Left forelimb (tissue), 1 donor: ENCODE measurements at regions not wholly inside any gene's neighbourhood (a gene's known extent, or its start where the extent isn't known, plus 50 kb on each side); places are given as distances from the start of the nearest gene placed in this dataset.

Experiments
- DNase-seq: peaks from one replicate; pipeline ENCODE4 v3.0.0-alpha.2; 2018; ENCODE audit warnings: low spot score

DNA sequence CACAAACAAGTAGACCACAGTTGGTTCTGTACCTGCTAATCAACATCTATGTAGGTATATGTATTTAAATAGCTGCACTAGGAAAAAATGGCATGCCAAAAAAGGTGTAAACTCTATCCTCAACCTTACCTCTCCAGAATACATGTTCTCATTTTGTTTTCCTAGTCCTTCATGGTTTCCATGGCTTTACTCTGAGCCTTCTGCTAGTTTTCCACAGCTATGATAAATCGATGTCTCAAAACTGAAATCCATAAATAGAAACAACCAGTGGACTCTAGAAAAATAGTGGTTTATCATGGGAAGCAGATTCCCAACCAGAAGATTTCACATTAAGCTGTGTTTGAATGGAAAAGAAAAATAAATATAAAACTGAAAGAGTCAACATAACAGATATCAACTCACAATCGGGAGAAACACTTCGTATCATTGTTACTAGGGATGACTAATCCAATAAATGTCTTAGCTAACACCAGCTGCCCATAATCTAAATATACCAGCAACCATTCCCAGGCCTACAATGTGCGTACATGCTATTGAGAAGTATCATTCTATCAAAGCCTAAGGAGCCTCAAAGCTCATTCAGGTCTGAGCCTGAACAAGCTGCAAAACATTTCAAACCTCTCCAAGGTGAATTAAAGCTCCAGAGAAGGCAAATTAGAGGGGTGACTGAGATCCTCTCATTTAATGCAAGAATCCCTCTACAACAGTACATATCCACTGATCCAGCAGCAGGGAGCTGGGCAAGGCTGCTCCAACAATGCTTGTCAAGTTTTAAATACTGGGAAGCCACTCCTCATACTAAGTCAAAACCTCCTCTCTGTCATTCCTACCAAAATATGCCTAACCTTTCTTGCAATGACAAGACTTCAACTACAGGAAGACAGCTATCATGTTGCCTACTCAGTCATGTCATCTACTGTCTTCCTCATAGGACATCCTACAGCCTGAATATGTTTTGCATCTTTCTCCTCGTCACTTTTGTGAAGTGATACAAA lies 90.2 kb downstream of the KCTD12 start:
- DNase-seq: no peak

DNA sequence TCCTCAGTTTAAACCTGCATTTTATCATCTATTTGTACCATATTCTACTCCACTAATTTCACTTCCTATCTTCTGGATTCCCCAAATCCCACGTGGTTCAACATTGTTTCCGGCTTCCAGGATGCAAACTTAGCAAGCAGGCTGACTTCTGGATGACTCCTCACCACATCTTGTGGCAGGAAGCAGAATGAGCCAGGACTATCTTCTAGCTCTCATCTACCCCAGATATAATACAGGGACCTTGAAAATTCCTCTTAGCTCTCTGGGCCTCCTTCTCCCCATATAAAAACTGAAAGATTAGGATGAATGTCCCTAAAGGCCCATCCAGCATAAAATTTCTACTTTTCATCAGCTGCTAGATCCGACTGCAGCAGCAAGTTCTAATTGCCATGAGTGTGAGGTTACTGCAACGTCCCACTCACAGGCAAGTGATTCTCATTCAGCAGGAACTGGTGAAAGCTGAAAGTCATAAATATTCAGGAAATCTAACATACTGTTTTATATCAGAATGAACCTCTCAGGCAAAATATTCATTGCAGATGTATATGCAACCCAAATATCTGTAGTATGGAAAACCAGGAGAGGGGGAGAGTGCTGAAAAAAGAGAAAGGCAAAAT lies 93.4 kb downstream of the KCTD12 start:
- no peak for DNase-seq

DNA sequence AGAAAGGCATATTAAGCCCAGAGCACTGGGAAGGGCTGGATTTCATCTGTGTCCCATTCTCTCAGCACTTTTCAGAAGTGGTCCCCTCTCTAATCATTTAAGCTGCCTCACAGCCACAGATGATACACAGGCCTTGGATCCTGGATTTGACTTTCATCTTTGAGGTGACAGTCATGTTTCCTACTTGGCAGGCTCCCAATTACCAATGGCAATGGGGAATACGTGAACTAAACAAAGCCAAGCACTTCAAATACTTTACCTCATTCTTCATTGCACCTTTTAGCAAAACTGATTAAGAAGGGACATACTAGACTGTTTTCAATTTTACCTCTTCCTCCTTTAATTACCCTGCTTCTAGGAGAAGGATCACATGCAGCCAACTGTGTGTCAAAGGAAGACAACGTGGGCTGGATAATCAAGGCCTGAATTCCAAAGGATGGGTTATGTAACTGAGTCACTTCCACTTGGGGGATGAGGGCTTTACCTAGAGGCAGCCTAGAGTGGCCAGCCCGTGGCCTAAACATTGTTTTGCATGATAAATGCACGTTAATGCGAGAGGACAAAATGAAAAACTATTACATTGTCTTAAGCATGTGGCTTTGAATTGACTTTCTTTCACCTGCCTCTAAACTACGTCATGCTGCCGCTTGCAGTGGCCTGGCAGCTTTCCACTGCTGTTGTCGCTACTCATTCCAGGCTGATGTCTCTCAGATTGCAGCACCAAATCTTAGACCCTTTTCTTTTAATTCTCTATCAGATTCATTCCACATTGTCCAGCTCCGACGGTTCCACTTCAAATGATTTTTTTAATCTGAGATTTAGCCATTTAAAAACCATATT lies 95.0 kb downstream of the KCTD12 start:
- no peak for DNase-seq

DNA sequence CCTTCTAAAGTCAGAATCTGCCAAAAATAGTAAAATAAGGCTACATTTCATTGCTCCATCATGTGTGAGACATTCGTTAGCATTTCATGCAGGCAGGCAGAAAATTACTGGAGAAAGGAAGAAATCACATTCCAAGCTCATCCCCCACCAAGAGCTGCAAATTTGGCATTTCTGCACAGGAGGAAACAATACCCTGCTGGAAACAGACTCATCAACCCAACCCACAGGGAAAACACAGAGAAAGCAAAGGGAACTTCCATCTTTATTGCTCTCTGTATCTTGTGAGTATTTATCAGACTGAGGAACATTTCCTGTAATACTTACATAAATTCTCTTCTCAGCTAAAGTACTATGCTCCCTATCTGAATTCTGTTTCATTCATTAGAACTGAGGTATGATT lies 95.7 kb downstream of the KCTD12 start:
- no peak for DNase-seq

DNA sequence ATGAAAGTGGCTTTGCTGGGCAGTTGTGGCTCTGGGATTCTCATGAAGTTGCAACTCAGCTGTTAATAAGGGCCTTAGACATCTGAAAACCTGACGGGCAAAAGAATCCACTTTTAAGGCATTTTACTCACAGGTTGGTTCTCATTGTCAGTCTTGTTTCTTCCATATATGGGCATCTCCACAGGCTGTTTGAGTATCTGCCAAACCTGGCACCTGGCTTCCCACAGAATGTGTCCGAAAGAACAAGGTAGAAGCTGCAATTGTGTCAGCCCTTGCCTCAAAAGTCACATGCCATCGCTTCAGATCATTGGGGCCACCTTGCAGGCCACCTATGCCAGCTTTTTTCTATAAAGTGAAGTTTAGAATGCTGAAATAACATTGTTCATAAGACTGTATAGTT lies 102.4 kb downstream of the KCTD12 start:
- no peak for DNase-seq

DNA sequence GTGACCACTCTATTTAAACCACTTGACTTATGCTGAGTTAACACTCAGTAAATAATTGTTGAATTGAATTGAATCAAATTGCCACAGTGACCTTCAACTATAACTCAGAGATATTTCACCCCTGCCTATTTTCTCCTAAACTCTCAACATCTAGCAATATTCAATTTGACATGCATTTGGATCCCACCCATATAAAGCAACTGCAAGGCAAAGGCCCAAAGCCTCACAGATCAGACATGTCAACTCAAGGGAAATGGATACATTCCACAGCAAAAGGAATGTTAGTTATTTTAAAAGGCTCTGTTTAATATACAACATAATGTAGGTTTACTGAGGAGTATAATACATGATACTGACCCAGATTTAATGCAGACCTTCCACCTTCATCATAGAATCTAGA lies 107.4 kb downstream of the KCTD12 start:
- no peak for DNase-seq

DNA sequence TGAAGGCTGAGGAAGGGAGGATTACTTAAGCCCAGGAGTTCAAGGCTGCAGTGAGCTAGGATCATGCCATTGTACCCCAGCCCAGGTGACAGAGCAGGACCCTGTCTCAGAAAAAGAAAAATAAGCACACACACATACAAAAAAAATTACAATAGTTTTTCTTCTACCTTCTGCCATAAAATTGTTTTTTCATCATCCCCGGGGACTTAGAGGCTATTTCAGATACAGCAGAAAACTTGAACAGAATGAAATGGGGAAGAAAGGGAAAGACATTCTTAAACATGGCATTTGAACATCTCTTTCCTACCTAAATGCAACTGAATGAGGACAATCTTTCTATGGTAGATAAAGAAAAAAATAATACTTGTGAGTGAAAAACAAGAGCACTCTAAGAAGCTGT lies 109.1 kb downstream of the KCTD12 start:
- no peak for DNase-seq

DNA sequence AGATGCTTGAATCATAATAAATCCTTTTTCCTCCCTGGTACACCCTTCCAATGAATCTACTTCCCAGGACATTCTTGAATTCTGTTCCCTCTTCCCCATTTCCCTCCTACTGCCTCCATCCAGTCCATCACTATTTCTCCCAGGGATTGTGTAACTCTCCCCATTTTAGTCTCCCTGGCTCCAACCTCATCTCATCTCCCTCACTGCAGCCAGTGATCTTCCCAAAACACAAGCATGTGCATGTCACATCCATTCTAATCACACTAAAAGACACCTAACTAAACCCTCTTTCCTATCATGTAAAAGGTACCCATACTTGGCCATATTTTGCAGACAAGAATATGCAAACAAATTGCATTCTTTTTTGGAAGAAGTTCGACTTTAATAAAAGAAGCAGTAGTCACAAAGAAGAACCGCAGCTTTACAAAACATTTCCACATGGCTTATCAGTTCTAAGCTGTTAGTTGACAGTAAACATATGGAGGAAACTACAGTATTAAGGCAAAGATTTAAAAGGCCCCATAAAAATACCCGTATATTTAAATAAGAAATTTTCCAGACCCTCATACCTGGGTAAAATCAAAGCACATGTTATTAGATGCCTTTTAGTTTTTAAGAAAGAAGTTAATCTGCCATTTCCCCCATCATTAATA lies 111.0 kb downstream of the KCTD12 start:
- DNase-seq: no peak

DNA sequence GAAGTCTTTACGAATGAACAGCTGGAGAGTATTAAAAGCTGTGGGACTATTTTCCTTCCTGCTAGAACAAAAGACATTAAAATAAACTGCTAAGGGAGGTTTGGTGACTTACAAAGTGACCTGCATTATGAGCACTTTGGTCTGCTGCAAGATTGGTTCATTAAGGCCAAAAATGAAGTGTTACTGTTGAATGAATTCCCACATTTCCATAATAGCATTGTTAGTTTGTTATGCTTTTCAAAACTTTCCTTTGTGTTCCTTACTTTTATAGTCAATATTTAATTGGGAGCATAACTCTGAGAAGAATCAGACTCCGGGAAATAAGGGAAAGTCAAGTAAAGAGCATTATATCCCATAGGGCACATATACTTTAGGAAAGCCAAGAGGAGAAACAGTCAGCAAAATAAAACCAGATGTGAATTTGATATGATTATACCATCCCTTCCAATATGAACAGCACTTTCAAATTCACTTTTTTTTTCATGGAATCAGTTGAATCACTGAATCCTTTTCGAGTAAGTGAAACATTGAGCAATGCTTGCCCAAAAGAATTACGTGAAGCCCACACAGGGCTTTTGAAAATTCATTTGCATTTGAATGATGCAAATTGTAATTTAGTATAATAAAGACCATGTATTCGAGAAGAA lies 112.6 kb downstream of the KCTD12 start:
- DNase-seq: no peak

DNA sequence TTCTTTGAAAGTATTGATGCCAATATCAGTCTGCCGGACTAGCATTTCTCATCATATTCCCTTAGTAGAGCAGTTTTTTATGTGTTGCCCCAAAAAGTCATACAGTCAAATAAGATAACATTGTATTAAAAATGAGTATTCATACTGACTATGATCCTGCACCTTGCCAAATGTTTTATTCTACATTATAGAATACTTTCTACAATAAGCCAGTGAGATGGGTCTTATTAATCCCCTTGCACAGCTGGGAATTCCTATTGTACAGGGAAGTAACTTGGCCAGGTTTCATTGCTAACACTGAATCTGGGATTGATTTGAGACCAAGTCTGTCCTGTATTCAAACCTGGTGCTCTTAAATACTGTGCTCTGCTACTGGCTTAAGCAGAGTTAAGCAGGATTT lies 114.0 kb downstream of the KCTD12 start:
- no peak for DNase-seq

DNA sequence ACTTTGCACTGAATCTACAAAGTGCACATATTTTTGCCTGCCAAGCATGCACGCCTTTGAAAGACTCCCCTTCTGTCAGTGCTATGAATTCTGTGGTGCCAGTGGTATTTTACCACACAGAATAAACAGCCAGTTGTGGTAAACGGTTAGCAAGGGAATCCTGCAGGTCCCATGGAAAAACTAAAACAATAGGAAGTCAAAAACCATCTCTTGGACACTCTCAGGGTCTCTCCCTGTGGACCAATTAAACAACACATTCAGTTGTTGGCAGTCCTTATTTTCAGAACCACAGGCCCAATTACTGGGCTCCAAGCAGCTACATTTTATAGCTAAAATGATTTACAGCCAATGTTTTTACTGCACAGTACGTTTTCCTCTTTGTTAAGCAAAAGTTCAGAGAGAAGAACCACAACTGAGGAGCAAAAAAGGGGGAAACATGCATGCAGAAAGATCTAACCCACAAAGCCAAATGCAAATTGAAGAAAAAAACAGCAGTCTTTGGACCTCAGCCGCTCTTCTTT lies 116.9 kb downstream of the KCTD12 start:
- no peak for DNase-seq

DNA sequence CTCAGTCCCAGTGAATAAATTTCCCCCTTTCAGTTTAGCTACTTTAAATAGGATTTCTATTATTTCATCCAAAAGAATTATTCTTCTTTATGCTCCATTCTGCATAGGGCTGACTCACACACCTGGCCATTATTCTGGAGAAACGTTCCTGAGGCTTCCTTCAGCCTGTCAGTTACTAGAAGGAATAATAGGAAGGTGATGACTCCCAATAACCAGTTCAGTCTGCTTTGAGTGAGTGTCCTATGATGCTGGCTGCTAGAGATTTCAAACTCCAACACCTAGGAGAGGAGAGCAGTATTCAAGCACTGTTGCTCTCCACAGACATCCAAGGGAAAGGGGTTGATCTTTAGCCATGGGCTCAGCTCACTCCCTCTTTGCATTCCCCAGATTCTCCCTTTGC lies 117.8 kb downstream of the KCTD12 start:
- no peak for DNase-seq

DNA sequence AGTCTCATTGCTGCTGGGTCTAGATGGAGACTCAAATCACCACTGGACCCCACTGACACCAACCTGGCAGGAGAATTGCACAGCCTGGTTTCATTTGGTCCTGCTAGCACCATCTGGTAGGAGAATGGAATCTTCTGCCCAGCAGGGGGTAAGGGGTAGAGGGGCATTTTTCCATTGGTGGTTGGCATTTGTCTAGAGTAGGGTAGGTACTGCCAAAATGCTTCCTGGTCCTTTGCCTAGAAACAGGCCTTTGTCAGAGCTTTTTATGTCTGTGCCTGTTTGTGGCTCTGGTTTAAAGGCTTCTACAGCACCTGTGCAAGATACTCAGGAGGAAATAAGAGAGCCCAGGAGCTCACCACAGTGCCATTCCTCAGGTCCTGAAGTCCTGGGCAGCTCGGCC lies 121.3 kb downstream of the KCTD12 start:
- no peak for DNase-seq

DNA sequence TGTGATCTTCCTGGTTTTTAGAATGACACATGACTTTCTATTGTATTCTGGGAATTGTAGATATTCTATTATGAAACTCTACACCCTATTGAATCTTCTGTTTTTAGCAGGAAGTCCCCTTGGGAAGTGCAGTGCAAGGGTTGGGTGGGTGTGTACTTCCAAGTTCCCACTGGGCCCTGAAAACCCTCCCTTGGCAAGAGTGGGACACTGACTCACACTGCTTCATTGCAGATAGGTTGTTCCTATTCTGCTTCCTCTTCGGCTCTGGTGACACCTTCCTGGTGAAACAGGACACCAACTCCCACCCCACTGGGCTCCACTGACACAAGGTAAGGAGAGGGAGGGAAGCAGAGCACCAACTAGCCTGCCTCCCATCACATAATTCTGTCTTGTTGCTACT lies 121.8 kb downstream of the KCTD12 start:
- DNase-seq: no peak

DNA sequence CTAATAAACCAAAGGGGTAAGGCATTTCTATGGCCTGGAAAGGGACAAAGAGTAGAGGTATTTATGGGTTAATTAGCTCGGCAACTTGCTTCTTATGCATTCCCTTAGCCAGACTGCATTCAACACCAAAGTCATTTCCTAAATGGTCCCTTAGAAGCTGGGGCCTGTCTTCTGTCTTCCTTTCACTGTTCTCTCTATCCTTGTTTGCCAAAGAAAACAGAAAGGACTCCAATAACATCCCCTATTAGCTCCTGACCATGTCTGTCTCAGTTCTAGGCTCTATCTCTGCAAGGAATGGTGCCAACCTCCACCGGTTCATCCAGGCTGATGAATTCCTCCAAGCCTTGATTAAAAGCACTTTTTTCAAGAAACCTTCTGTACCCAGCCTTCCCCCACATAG lies 123.5 kb downstream of the KCTD12 start:
- no peak for DNase-seq

DNA sequence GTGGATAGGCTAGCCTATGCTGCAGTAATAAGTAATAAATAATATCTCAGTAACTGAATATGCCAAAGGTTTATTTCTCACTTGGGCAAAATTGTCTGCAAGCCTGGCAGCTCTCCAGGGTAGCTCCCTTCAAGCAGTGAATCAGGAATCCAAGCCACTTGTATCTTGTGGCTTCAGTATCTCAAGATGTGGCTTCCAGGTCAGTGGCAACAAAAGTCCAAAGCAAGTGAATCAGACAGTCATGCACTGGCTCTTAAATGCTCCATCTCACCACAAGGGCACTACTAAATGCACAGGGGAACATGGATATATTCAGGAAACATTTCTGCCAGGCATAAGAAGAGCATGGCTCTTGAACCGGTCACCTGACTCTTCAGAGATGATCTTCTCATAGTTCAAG lies 126.3 kb downstream of the KCTD12 start:
- no peak for DNase-seq

DNA sequence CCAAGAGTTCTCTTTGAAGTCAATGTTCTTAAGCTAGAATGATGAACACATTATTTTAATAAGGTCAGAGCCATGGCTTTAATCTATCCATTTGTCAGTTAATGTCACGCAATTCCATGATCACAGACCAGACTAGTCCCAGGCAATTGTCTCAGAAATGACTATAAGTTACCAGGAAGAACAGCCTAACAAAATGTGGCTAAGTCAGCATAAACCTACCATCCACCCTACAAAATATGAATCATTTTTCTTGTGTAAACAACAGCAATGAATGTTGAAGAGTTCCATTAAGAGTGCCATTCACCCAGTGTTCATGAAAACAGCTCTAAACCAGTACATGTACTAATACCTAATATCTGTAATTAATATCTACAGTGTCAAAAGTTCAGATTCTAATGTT lies 127.5 kb downstream of the KCTD12 start:
- no peak for DNase-seq

DNA sequence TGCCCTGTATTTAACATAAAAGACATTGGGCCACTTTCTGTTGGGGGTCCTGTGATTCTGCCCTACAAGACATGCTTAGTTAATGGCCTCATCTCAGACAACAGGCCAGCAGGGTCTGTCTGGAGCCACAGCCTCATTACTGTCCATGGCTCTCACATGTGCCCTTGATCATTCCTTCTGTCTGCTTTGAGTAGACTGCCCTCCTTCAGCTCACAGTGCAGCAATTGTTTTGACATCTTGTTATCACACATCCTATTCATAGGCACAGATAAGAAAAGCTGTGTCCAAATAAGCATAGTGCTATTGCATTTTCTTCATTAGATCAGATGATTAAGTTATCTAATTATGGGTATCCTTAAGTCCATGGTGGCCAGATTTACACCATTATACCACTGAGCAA lies 127.9 kb downstream of the KCTD12 start:
- DNase-seq: no peak

DNA sequence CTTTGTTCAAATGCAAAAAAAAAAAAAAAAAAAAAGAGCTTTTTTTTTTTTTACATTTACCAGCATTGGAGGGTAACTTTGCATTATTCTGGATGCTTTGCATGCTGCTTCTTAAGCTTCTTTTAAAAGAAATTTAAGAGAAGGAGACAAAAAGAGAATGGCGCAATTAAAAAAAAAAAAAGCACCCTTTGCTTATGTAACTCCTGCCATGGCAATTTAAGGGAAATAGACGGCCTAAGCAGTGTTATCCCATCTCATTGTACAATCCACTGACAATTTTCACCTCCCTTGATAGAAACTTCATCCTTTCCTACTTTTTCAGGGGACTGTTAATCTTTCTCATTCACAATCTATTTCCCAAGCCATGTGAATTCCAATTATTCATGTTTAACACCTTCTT lies 129.8 kb downstream of the KCTD12 start:
- no peak for DNase-seq

DNA sequence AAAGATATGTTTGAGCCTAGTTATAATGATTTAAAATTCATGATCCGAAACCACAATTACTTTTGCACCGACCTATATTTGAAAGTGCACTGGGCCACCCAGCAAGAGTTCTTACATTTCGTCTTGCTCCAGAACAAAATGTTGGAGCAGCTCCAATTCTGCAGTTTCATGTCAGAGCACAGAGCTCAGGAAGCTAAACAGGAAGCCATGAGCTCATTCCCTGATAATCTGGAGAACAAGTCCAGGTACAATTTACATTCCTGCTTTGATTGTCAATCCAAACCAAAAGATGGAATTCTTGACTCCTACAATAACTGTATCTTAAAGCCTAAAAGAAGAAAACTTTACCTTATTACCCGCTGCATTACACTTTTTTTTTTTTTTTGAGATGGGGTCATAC lies 131.8 kb downstream of the KCTD12 start:
- DNase-seq: no peak

DNA sequence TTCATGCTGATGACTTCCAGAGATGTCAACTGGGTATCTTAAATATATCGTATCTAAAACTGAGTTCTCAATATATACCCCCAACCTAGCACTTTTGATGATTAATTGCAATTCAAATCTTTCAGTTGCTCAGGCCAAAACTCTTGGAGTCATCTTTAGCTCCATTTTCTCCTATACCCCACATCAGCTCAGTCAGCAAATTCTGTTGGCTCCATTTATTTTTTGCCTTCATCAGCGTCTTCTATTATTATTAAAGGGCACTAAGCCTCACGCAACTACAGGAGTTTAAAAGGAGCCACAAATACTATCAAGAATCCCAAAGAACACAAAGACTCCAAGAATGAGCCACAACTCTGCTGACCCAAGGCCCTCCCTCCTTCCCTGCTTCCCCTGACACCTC lies 134.9 kb downstream of the KCTD12 start:
- DNase-seq: no peak
